NCI-H1436 (cell line): ENCODE measurements at regions not wholly inside any gene's neighbourhood (a gene's known extent, or its start where the extent isn't known, plus 50 kb on each side); places are given as distances from the start of the nearest gene placed in this dataset.
"Not testable (repeated sequence)": the region's sequence is repeated elsewhere in the genome, so short reads cannot be mapped to it uniquely, and the experiment has no call there.

Experiments used
- DNase-seq: peaks from one replicate; lab custom pipeline; 2025; lab: John Stamatoyannopoulos, UW

DNA sequence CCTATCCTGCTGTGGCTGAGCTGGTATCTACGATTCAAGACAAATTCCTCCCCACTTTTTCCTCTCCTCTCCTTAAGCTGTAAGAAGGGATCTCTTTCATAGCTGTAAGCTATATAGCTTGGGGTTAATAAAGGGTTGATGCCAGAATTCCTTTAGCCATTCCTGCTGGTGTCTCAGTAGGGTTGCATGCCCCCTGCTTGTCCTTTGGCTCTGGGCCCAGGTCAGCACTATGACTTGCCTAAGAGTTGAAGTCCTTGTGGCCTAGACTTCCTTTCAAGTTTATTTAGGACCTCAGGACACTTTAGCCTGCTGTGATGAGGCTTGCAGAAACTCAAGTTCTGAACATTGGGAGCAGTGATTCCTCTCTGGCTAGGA, 270.0 kb downstream of the AMY1C start:
- no peak for DNase-seq

DNA sequence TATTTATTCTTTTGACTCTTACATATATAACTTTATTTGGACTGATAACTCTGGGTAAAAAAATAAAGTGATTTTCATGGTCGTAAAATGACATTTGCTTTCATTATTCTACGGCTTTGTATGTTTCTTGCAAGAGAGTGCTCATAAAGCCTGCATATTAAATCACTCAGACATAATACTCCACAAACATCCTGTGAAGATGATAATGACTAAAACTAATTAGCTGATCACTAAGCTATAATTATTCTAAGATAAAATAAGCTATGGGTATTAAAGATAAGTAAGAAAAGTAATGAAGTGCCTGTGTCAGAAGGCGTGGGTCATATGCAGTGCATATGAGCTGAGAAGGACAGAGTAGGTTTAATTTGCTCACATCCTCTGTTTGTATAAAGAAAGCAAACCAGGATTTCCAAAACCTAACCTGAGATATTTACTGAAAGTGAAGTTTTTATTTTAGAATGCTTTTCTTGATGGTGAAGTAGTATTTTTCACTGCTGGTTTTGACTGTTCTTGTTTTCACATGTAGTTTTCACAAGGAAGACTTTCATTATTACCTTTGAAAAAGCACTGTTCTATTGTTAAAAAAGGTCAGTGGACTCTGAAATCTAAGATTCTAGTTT, 278.8 kb downstream of the AMY1C start:
- DNase-seq, result peak; percentile 4

DNA sequence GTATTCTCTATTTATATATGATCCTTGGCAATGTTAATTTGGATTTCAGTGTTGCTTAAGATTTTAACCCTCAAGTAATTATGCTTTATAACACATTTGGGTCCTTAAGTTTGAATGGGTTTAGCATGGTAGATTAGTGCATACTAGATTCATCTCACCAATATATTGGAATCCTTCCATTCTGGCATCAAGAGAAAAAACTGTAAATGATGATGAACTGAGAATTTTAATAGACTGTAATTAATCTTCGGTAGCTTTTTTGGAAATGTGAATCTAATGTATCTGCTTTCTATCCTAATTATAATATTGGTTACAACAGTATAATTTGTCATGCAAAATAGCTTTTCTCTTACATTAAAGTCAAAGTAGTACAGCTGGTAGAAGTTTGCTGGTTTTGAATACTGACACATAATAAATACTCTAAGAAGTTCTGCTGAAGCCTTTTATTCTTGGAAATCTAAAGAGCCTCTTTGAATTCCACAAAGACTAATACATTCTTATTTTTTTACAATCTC, 279.8 kb downstream of the AMY1C start:
- no peak for DNase-seq

DNA sequence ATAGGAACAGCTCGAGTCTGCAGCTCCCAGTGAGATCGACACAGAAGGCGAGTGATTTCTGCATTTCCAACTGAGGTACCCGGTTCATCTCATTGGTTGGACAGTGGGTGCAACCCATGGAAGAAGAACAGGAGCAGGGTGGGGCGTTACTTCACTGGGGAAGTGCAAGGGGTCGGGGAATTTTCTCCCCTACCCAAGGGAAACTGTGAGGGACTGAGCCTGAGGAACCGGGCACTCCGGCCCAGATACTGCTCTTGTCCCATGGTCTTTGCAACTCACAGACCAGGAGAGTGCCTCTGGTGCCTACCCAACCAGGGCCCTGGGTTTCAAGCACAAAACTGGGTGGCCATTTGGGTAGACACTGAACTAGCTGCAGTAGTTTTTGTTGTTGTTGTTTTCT, 307.1 kb downstream of the AMY1C start:
- DNase-seq, result no peak

DNA sequence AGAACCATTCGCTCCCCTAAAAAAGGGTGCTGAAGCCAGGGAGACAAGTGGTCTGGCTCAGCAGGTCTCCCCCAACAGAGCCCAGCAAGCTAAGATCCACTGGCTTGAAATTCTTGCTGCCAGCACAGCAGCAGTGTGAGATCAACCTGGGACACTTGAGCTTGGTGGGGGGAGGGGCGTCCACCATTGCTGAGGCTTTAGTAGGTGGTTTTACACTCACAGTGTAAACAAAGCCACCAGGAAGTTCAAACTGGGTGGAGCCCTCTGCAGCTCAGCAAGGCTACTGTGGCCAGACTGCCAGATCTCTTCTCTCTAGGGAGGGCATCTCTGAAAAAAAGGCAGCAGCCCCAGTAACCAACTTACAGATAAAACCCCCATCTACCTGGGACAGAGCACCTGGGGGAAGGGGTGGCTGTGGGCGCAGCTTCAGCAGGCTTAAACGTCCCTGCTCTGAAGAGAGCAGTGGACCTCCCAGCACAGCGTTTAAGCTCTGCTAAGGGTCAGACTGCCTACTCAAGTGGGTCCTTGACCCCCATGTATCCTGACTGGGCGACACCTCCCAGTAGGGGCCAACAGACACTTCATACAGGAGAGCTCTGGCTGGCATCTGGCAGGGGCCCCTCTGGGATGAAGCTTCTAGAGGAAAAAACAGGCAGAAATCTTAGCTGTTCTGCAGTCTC, 307.7 kb downstream of the AMY1C start:
- DNase-seq, result not testable (repeated sequence)

DNA sequence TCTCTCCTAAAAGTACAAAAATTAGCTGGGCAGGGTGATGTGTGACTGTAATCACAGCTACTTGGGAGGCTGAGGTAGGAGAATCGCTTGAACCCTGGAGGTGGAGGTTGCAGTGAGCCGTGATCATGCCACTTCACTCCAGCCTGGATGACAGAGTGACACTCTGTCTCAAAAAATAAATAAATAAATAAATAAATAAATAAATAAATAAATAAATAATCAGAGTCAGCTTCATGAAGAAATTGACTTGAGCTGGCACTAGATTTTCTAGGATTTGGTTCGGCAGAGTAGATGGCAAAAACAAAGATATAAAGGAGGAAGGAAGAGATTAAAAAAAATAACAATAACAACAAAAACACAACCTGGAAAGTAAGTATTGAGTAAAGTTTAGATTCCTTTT, 311.9 kb downstream of the AMY1C start:
- not testable (repeated sequence) for DNase-seq

DNA sequence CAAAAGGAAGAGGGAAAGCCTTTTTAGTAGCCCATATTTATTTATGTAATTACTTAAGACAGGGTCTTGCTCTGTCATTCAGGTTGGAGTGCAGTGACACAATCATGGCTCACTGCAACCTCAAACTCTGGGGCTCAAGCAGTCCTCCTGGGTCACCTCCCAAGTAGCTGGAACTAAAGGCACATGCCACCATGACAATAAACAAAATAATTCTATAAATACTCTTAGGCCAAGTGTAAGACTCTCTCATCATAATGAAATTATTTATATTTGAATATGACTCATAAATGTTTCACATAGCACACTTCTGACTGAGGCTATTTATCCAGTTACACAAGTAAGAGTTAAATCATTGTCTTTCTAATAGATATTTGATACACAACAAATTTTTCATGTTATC, 314.7 kb downstream of the AMY1C start:
- DNase-seq, result no peak

DNA sequence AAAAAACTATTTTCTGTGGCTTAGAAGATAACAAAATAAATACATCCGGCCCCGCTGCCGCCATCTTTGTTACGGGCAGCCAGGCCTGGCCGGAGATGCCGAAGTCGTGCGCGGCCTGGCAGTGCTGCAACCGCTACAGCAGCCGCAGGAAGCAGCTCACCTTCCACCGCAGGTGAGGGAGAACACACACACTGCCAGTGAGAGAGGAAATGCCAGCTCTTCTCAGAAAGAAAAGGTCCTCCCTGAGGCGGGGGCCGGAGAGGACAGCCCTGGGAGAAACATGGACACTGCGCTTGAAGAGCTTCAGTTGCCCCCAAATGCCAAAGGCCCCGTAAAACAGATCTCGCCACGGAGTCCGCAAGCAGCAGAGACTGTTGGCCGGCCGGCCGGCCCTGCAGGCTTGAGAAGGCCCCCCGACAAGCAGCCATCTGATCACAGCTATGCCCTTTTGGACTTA, 323.2 kb downstream of the AMY1C start:
- no peak for DNase-seq

DNA sequence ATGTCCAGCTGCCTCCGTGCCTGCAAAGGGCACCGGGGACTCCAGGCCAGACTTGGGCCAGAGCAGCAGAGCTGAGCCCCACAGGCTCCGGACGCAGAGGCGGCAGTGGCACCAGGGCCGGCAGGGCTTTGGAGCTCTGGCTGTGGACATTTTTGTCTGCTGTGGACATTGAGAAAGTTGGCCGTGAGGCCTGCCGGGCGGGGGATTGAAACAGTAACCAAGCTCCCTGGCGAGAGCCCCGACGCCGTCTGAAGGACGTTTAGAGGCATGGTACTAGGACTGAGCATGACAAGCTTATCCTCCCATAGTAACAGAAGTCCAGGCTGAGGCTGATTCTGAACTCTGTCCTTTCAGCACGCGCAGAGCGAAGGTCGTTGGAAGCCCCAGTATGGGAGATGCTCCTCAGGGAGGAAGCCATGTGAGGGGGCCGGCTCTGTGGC, 323.8 kb downstream of the AMY1C start:
- no peak for DNase-seq

DNA sequence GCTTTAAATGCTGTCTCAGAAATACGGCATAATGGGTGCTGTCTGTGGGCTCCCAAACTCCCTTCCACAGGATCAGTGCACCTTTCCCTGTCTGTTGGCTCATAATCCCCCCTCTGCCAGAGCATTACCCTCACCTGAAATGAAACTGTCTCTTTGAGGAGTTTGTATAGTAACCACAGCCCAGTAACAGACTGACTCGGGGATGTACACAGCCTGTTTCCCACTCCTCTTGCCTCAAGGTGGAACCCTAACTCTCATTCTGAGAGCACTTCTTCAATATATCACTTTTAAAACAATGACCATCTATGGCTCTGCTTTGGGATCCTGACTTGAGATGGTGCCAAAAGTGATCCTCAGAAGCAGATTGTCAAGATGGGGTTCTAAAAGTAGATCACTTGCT, 332.5 kb downstream of the AMY1C start:
- no peak for DNase-seq

DNA sequence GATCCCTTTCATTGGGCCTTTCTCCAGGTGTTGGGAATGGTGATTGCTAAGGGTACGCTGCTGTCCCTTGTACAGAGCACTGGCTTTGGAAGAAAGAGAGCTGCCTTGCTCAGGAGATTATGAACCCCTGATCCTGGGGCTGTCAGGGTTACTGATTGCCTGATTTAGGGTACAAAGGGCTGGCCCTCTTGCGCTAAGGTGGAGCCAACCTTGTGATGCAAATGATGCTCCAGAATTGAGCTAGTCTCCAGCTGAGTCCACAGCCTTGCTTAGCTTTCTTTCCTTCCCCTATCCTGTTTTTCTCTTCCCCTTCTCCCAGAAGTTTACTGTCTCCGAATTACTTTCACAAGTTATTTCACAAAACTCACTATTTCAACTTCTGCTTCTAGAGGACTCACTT, 334.7 kb downstream of the AMY1C start:
- no peak for DNase-seq

DNA sequence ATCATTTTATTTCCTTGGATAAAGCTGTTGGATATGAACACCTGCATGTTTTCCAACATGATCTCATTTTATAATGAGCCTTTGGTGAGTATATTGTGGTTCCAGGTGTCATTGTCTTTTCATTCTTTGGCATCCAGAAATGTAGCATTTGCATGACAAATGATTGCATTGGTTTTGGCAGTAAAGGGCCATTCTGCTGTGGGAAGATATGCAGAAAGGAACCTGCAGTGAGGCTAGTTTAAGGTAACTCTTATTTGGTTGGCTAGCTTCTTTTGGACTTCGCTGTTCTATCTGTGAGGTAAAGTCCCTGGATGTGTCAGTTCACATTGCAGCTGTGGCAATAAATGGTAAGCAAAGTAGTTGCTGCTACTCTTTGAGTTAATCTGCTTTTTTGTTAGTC, 343.0 kb downstream of the AMY1C start:
- DNase-seq, result no peak

DNA sequence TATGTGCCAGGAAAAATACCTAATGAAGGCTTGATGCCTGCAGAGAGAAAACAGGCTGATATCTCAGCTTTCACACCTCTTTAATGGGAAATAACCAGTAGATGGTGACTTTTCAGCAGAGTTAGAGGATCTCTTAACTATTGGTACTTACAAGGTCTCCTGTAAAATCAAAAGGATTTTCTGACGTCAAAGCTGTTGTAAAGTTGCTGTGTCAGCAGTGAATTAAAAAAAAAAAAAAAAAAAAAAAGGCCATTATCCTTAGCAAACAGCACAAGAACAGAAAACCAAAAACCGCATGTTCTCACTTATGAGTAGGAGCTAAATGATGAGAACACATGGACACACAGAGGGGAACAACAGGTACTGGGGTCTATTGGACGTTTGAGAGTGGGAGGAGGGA, 349.1 kb downstream of the AMY1C start:
- DNase-seq, result no peak

DNA sequence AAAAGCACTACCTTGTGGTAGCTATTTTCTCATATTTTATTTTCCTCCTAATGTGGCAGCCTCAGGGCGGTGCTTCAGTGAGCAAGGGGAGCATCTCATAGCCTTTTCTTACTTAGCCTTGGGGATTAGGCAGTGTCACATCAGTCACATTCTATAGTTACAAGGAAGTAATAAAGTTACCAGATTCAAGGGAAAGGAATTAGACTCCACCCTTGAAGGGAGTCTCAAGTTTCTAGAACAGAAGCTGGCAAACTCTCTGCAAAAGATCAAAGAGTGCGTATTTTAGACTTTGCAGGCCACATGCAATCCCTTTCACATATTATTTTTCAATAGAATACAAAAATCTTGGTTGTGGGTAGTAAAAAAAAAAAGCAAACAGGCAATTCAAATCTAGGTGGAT, 350.4 kb downstream of the AMY1C start:
- no peak for DNase-seq

DNA sequence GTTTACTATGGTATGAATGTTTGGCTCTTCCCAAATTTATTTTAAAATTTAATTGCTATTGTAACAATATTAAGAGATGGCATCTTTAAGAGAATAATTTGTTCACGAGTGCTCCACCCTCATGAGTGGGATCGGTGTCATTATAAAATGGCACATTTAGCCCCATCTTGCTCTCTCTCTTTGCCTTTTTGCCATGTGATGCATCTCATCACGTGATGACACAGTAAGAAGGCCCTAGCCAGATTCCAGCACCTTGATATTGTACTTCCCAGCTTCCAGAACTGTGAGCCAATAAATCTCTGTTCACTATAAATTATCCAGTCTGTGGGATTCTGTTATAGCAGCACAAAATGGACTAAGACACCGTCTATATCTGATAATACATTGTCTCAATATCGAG, 355.8 kb downstream of the AMY1C start:
- no peak for DNase-seq

DNA sequence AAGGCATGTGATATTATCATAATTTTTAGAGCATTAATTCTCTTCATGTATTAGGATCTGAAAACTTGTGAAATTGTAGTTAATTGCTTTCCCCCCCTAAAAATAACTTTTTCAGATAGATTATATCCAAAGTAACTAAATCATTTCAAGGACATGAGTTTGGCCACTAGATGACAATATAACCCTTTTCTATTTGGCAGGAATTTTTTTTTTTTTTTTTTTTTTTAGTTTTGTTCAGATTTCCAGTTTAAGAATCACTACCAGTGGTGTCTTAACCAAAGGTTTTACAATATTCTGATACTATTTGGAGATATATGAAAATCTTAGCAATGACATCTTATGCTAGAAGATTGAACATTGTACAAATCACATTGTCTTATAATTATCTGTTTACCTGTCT, 370.8 kb downstream of the AMY1C start:
- DNase-seq, result no peak

DNA sequence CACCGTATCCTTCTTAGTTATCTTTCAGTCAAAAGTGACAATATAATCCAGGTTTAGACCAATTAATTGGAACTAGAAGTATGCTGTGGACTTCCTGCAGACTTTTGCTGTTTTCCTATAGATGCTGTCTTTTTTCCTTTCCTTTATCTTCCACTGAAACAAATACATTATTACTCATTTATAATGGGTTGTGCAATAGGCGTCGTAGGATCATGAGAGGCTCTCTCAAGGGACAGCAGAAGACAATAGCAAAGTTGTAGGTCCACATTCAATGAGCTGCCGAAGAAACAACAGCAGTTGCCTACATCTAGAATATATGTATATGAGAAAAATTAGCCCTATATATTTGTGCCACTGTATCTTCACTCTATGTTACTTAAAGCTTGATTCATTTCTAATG, 371.6 kb downstream of the AMY1C start:
- no peak for DNase-seq

DNA sequence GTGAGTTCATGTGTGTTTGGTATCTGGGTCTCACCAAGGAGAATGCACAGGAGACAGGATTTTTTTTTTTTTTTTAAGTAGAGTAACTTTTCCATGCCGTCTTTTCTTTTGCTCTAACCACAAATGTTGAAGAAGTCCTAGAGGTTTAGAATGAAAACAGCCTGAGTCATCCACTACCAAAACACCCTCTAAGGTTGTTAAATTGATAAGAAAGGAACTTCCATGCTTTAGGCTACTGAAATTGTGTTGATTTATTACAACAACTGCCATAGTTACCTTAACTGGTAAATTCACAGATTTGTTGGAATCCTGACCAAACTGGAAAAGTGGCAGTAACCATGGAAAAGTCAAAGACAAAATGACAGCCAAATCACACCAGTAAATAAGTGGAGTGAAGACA, 375.6 kb downstream of the AMY1C start:
- DNase-seq, result no peak

DNA sequence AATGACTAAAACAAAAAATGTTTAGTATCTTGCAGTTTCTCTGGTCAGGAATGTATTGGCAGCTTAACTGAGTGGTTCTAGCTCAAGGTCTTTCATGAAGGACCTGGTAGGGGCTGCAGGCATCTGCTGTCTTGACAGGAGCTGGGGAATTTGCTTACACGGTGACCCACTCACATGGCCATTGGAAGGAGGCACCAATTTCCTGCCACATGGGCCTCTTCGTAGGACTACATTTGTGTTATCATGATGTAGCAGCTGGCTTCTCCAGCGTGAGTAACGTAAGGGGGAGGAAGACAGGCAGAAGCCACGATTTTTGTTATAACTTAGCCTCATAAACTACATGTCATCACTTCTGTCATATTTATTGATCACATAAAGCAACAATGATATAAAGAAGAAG, 376.3 kb downstream of the AMY1C start:
- no peak for DNase-seq

DNA sequence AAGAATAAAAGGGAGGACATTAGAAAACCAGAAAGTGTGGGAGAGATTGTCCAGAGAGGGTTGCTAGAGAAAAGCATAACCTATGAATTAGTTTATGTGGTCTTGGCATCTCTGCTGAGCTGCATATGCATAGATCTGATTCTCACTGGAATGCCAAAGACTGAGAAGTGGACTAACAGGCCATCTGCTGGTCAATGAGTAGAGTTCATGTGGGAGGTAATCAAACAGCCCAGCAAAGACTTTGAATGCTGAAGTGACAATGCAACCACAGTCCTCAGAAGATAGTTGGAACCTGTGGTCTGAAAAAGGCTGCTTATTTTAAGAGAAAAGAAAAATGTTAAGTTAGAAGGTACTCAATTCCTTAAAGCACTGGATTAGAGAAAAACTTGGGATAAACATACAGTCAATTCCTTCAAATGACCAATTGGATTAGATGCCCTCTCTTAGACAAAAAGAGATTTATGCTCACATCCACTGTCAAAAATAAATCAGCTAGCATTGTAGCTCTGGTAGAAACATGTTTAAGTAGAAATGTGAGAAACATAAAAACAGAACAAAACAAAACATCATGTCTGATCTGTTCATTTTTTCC, 382.8 kb downstream of the AMY1C start:
- DNase-seq, result peak; percentile 8

DNA sequence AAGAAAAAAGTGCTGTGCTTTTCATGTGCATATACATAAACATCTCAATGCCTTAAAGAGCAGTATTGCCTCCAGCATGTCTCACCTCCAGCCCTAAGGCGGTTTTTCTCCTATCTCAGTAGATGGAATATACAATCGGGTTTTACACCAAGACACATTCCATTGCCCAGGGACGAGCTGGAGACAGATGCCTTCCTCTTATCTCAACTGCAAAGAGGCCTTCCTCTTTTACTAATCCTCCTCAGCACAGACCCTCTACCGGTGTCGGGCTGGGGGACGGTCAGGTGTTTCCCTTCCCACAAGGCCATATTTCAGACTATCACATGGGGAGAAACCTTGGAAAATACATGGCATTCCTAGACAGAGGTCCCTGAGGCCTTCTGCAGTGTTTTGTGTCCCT, 385.3 kb downstream of the AMY1C start:
- DNase-seq, result not testable (repeated sequence)

DNA sequence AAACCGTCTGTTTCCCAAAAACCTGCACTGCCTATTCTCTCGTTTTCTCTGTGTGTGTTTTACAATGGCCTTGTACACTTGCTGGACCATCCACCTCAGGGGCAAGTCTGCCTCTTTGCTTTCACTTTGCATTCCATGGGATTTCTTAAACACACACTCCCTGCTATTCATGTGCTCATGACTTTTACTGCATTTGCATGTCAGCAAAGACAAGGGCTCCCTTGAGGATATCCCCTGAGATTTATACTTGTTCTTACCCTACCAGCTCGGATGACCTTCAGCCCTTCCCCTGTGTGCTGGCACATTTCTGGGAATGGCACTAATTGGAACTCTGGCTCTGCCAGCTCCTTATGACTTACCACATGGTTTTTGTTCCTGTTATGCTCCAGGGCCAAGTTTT, 386.9 kb downstream of the AMY1C start:
- DNase-seq, result no peak

DNA sequence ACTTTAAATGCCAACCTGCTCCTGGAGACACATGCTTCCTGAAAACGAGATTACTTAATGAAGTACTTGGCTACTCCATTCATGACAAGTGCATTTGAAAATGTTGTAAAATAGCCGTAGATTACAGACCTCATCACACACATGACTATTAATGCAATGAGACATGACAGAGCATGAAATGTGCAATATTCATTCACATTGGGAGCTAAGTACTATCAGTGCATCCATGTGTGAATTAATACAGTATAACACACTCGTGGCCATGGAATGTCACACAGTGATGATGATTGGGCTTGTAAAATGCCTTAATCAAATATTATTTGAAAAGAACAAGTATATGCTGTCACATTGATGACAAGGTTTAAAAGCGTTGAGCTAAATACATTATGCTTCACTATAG, 407.0 kb downstream of the AMY1C start:
- DNase-seq, result no peak
